PFSK-1 (cell line): ENCODE measurements at regions not wholly inside any gene's neighbourhood (a gene's known extent, or its start where the extent isn't known, plus 50 kb on each side); places are given as distances from the start of the nearest gene placed in this dataset.

ENCODE experiments used
- FOXP2 ChIP-seq: optimal IDR thresholded peaks from 2 replicates; pipeline ENCODE3; 2011; ENCODE audit warnings: borderline replicate concordance, control low read depth, inconsistent platforms; ENCODE audit not compliant: insufficient read depth; ENCODE audit errors: extremely low read length, extremely low read depth
- POLR2AphosphoS5 ChIP-seq: IDR thresholded peaks from 2 replicates; pipeline ENCODE4 v1.6.1; 2012; ENCODE audit warnings: low read depth, mild to moderate bottlenecking, control low read depth, low read length, moderate library complexity
- REST ChIP-seq, 2 experiments: IDR thresholded peaks; 2 replicates each; pipeline versions ENCODE4 v1.6.1 to v1.8.0; 2011 to 2012; ENCODE audit warnings: low read depth in 2 of 2, low read length in 2 of 2, control low read depth in 1 of 2, inconsistent platforms in 1 of 2, mild to moderate bottlenecking in 1 of 2, moderate library complexity in 1 of 2; ENCODE audit not compliant: insufficient read depth in 1 of 2
- SIN3A ChIP-seq: IDR thresholded peaks from 2 replicates; pipeline ENCODE4 v1.6.1; 2012; ENCODE audit warnings: mild to moderate bottlenecking, low read length, moderate library complexity, borderline replicate concordance; ENCODE audit not compliant: insufficient read depth
- TAF1 ChIP-seq: IDR thresholded peaks from 2 replicates; pipeline ENCODE4 v1.6.1; 2012; ENCODE audit warnings: low read length, control low read depth, borderline replicate concordance; ENCODE audit not compliant: insufficient read depth

GRCh38 chr9:2417730-2418129, 203.9 kb upstream of the VLDLR start:
- TF ChIP-seq FOXP2: no peak
- no peak for TF ChIP-seq POLR2AphosphoS5
- no peak for TF ChIP-seq REST (IDR thresholded peaks at IDR 0.05; ENCODE audit: insufficient read depth in 1 of 2, low read depth in 2 of 2, low read length in 2 of 2)
- no peak for TF ChIP-seq TAF1
- TF ChIP-seq SIN3A: no peak

GRCh38 chr9:2418619-2419018, 203.0 kb upstream of the VLDLR start:
- TF ChIP-seq TAF1: no peak
- TF ChIP-seq POLR2AphosphoS5: no peak
- no peak for TF ChIP-seq REST (IDR thresholded peaks at IDR 0.05; ENCODE audit: insufficient read depth in 1 of 2, low read depth in 2 of 2, low read length in 2 of 2)
- no peak for TF ChIP-seq SIN3A
- no peak for TF ChIP-seq FOXP2

DNA sequence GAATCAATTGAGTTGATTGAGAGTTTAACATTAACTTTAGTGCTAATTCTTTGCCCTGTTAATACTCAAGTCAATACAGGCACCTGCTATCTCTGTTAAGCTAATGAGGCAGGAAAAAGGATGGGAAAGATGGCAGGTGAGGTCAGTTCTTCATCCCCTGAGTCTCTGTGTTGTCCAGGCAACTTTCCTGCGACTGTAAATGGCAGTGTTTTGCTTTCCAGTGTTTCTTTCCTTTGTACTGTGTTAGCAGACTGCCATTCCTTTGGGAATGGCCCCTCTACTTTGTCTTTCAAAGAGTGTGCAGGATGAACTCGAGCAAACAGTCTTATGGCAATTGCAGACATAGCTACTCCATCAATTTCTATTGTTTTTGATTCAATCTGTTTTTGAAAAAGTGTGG, 202.2 kb upstream of the VLDLR start:
- TF ChIP-seq POLR2AphosphoS5 (no peak), SIN3A (no peak), REST (IDR thresholded peaks at IDR 0.05; ENCODE audit: insufficient read depth in 1 of 2, low read depth in 2 of 2, low read length in 2 of 2) (no peak), FOXP2 (no peak), TAF1 (no peak)

DNA sequence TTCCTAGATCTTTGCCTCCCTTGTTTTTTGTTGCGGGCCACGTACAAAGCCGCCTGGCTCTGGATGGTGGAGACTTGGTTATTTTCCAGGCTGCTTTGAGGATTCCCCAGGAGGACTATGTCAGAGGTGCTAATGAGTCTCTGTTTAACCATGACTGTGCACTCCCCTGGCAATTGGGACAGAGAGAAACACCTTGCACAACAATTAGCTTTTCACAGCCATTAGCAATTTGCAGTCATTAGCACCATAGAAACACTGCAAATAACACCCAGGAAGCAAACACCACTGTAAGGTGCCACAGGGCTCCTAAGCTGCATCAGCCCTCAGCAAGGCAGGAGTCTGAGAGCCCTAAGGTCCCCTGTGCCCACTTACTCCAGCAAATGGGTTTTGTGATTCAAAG, 201.0 kb upstream of the VLDLR start:
- TF ChIP-seq SIN3A (no peak), FOXP2 (no peak), REST (IDR thresholded peaks at IDR 0.05; ENCODE audit: insufficient read depth in 1 of 2, low read depth in 2 of 2, low read length in 2 of 2) (no peak), TAF1 (no peak), POLR2AphosphoS5 (no peak)

DNA sequence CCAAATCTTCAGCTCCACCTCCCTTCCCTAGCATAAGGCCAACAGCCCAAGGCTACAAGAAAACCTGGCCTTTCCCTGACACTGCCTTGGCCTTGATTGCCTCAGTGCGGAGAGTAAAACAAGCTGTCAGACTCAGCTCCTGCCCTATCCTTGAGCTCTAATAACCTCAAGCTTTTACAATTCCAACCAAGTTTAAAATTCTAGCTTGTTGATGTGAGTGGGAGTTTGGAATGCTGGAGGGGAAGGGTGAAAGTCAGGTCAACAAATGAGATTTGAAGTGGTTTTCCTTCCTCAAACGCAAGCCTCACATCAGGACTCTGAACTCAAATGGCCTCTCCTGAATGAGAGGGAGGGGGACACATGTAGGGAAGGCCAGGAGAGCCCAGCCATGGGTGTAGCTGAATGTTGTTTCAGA, 197.0 kb upstream of the VLDLR start:
- TF ChIP-seq FOXP2 (no peak), SIN3A (no peak), POLR2AphosphoS5 (no peak), TAF1 (no peak), REST (IDR thresholded peaks at IDR 0.05; ENCODE audit: insufficient read depth in 1 of 2, low read depth in 2 of 2, low read length in 2 of 2) (no peak)
